Hypothalamus (tissue), 51 donors: ENCODE measurements at regions not wholly inside any gene's neighbourhood (a gene's known extent, or its start where the extent isn't known, plus 50 kb on each side); places are given as distances from the start of the nearest gene placed in this dataset.
"Not testable (repeated sequence)": the region's sequence is repeated elsewhere in the genome, so short reads cannot be mapped to it uniquely, and the experiment has no call there.

ENCODE experiments used
- DNase-seq, 51 donors: peaks; one replicate each; lab custom pipeline; 2025; lab: John Stamatoyannopoulos, UW

GRCh38 chr11:90646706-90647105 lies 423.9 kb upstream of the CHORDC1 start:
- no peak for DNase-seq

- no peak for DNase-seq
Observed at GRCh38 chr11:90646266-90646665, 423.4 kb upstream of the CHORDC1 start.

GRCh38 chr11:90639461-90639993 lies 416.7 kb upstream of the CHORDC1 start:
- DNase-seq = no peak

DNA sequence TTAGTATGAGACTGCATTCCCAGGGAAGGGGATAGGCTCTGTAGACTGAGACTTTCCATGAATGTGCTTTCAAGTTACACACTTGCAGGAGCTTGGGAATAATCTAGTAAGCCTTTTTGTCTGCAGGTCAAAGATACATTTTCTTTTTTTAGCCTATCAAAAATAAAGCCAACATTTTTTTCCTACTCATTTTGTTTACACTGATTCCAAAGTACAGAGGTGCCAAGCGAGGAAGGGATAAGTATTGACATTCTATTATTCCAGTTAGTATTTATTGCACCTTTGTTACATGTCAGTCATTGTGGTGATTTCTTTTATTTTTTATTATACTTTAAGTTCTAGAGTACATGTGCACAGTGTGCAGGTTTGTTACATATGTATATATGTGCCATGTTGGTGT lies 413.0 kb upstream of the CHORDC1 start:
- no peak for DNase-seq

DNA sequence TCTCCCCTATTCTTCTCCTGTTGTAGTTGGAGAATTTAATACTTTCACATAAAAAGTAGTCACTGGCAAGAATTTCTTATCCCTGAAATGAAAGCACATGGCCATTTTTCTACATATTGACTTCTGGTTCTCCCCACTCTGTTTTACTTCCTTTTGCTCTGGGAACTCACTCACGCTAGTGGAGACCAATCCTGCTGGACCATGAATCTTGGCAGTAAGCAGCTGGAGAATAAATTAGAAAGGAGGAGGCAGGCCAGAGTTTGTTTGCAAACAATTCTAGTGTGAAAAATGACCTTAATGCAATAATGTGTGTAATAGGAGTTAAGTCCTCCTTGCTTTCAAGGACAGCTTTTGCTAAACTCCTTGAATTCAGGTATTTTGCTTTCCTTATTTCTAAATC lies 412.3 kb upstream of the CHORDC1 start:
- DNase-seq = no peak

DNA sequence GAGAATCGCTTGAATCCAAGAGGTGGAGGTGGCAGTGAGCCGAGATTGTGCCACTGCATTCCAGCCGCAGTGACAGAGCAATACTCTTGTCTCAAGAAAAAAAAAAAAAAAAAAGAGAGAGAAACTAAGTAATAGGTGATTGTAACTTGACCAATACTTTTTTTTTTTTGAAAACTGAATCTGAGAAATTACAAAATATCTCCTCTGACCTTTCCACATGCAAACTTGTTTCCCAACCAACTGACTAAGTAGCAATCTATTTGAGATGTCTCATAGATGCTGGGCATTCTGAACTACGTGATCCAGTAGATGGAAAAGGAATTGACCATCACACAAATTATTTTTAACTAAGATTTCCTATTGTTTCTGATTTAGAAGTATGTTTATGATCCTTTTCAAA lies 407.3 kb upstream of the CHORDC1 start:
- DNase-seq = no peak

DNA sequence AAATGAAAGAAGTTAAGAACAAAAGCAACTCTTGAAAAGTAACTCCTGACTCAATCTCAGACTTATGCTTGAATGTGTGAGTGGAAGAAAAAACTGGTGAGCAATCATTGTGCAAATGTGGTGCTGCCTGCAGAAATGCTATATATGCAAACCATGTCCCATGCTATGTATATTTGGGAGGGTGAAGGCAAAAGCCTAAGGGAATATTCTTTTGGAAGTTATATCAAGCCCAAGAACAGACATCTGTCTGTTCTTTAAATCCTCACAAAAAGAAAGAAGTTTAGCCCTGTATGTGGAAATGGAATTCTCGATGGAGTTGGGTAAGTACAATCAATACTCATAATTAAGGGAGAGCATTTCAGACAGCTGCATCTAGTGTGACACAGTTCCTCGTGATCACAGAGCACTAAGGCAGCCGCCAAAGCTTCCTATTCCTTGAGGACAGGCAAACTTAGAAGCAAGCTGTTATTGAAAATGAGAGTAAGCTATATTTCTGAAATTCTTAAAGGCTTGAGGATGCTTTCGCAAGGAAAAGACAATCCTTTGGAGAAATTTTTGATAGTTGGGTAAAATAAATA lies 406.5 kb upstream of the CHORDC1 start:
- peak in 1 of 51 donors; percentile 2 for DNase-seq

DNA sequence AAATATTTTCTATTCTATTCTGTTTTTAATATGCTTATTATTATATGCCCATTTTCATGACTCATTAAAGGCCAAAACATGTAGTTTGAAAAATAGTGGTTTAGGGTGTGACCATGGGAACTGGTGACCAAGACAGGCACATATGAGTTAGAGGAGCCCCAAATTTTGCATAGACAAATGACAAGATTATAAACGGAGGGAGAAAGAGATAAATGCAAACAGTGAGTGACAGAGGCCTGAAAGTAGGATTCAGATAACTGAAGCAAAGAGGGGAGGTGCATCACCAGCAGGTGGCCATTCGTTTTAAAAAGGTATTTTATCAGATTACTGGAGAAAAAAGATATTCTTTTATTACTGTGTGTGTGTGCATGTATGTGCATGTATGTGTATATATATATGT lies 391.5 kb upstream of the CHORDC1 start:
- DNase-seq = no peak

- not testable (repeated sequence) for DNase-seq
Observed at GRCh38 chr11:90613037-90613436, 390.2 kb upstream of the CHORDC1 start.

GRCh38 chr11:90606721-90607120 lies 383.9 kb upstream of the CHORDC1 start:
- DNase-seq = no peak

GRCh38 chr11:90601261-90601660 lies 378.4 kb upstream of the CHORDC1 start:
- no peak for DNase-seq

- DNase-seq = peak in 1 of 51 donors; percentile 1
Observed at GRCh38 chr11:90594658-90595057, 371.8 kb upstream of the CHORDC1 start.

DNA sequence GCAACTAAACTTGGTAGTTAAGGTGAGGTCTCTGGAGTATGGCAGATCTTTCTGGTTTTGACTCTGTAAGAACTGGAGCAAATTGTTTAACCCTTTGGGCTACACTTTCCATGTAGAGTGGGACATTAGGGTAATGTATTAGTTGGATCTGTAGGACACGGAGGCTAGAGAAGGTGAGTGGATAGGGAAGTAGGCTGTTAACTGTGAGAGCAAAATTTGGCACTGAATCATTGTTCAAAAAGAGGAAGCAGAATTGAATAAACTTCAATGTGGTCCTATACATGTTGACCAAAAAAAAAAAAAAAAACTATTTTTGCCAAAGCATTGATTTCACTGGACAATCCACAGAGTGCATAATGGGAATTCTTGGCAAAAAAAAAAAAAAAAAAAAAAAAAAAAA lies 370.2 kb upstream of the CHORDC1 start:
- no peak for DNase-seq

GRCh38 chr11:90590286-90590685 lies 367.4 kb upstream of the CHORDC1 start:
- DNase-seq = no peak

DNA sequence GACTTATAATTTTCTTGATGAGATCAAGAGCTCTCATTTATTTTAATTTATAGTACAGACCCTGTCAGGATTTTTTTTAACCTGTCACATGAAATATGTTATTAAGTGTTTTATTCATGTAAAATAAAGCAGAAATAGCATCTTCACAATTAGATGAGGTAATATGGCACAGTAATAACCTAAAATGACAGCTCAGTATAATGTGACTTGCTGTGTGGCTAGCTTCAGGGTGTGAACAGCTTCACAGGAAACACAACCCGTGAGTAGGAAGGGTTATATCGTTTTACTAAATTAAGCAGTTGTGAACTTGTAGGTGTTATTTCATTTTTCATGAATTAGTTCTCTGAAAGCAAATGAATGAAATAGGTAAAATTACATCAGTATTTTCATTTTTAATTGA lies 366.9 kb upstream of the CHORDC1 start:
- DNase-seq = no peak

- DNase-seq = no peak
Observed at GRCh38 chr11:90587896-90588295, 365.0 kb upstream of the CHORDC1 start.

DNA sequence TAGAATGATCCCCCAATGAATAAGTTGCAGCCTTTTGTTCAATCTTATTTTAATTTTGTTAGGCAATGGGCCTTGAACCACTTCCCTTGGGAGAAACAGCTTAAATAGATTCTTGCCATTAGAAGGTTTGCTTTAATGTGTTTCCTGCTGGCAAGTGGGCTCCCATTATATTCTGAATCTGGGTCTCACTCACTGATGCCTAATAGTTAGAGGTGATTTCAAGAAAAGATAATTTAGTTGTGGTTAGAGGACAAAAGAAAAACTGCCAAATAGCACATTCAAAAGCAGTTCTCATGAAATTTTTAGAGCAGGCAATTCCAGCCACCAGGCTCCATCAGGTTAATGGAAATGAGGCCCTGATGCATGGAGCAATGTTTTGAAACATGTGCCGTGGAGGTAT lies 362.6 kb upstream of the CHORDC1 start:
- no peak for DNase-seq

DNA sequence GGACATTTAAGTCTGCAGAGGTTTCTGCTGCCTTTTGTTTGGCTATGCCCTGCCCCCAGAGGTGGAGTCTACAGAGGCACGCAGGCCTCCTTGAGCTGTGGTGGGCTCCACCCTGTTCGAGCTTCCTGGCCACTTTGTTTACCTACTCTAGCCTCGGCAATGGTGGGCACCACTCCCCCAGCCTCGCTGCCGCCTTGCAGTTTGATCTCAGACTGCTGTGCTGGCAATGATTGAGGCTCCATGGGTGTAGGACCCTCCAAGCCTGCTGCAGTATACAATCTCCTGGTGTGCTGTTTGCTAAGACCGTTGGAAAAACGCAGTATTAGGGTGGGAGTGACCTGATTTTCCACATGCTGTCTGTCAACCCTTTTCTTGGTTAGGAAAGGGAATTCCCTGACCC lies 360.1 kb upstream of the CHORDC1 start:
- not testable (repeated sequence) for DNase-seq

DNA sequence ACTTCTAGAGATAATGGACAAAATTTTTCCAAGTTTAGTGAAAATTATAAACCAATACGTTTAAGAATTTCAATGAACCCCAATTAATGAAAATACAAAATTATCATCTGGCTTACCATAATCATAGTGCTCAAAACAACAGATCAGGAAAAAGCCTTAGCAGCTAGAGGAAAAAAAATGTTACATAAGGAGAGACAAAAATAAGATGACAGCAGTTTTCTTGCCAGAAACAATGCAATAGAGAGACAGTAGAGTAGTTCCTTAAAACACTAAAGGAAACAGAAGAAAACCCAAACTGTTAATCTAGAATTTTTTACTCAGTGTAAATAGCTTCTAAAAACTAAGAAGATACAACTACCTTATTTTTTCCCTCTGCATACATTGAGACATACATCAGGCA lies 341.7 kb upstream of the CHORDC1 start:
- DNase-seq = no peak

GRCh38 chr11:90558328-90558865 lies 335.5 kb upstream of the CHORDC1 start:
- DNase-seq = no peak

- DNase-seq = no peak
Observed at GRCh38 chr11:90556606-90557005, 333.8 kb upstream of the CHORDC1 start.

- DNase-seq = no peak
Observed at GRCh38 chr11:90556026-90556425, 333.2 kb upstream of the CHORDC1 start.

- DNase-seq = no peak
Observed at GRCh38 chr11:90555477-90555876, 332.6 kb upstream of the CHORDC1 start.
